Left ventricle myocardium superior (tissue), 1 donor: ENCODE measurements at regions not wholly inside any gene's neighbourhood (a gene's known extent, or its start where the extent isn't known, plus 50 kb on each side); places are given as distances from the start of the nearest gene placed in this dataset.
"Not testable (repeated sequence)": the region's sequence is repeated elsewhere in the genome, so short reads cannot be mapped to it uniquely, and the experiment has no call there.

Source experiments
- ATAC-seq: fragments of 200-7000 bp; cut with Tn5 transposase; one replicate; pipeline ENCODE4 v1.9.1; 2020; ENCODE audit warnings: mild to moderate bottlenecking, moderate library complexity
- DNase-seq: peaks from one replicate; pipeline ENCODE4 v3.0.0-alpha.2; 2020
- intact Hi-C: fragments of 100-400 bp; cut with micrococcal nuclease; formaldehyde crosslinking; loops from one replicate; pipeline ENCODE4 v1.11.0; 2022
- donor health status: DM: no; HTN: yes; CAD: no; lungs with severe emphysema.

DNA sequence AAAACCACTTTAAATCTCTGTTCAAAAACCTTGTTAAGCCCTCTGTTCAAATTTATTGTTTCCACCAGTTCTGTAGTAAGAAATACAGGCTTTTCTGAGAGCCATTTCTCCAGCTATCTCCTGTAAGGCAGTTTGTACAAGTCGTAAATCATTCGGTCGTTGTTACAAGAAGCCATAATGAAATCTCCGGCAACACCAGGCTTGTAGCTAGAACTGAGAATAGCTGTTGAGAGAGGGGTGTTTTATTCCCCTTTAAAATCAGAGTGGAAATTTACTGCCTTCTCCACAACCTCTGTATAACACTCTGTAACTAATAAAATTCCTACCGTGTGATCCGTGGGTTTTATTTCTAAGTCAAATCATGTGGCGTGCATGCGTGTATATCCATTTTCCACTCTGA lies 335.8 kb upstream of the KAZN start:
- no peak for ATAC-seq
- intact Hi-C loops: no loop called here
- DNase-seq: no peak

GRCh38 chr1:14263225-14263624 lies 335.3 kb upstream of the KAZN start:
- intact Hi-C loops: no loop called here
- DNase-seq (no peak), ATAC-seq (no peak)

GRCh38 chr1:14263671-14264070 lies 334.8 kb upstream of the KAZN start:
- intact Hi-C loops: no loop called here
- no peak for DNase-seq
- ATAC-seq: no peak

DNA sequence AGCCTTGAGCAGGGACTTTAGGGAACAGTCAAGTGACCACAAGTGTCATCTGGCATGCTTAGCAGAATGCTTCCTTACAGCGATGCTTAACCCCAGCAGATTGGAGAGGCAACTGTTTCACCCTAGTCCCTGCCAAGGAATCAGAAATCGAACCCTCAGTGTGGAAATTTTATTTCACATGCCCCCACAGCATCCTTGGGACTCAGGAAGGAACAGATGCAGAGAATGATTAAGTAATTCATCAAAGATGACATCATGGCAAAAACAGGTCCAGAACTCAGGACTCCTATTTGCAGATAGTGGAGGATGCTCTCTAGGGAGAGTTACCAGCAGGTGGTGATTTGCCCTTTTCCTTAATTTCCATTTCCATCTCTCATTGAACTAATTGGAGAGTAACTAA lies 333.0 kb upstream of the KAZN start:
- intact Hi-C loops: no loop called here
- no peak for ATAC-seq
- no peak for DNase-seq

GRCh38 chr1:14267991-14268390 lies 330.5 kb upstream of the KAZN start:
- no peak for ATAC-seq
- intact Hi-C loops: no loop called here
- DNase-seq: no peak

DNA sequence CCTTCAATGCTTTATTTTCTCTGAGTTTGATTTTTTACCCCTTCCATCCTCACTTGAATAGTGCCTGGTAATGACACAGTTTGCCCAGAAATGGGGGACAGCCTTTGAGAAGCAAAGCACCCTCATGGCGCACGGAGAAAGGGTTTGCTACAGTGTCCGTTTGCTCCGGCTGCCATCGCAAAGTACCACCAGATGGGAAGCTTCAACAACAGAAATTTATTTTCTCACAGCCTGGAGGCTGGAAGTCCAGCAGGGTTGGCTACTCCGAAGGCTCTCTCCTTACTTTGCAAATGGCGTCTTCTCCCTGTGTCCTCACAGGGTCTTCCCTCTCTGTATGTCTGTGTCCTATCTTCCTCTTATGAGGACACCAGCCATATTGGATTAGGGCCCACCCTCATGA lies 327.7 kb upstream of the KAZN start:
- DNase-seq (no peak), ATAC-seq (no peak)
- intact Hi-C loops: no loop called here

DNA sequence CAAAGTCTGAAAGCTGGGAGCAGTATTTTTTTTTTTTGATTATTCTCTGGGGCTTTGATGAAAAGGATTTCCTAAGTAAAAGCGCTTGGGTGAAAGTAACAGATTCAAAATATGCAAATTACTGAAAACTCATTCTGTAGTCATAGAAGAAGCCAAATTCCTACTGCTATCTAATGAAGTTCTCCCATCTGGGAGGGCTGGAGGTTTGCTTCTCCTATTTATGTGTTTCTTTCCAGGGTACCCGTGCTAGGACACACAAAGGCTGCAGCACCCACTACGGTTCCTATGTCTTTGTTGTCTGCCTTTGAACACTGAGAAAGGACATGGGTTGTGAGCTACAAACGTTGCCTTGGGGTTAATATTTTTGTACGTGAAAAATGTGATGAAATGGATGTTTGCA lies 324.7 kb upstream of the KAZN start:
- intact Hi-C loops: no loop called here
- DNase-seq: no peak
- no peak for ATAC-seq

DNA sequence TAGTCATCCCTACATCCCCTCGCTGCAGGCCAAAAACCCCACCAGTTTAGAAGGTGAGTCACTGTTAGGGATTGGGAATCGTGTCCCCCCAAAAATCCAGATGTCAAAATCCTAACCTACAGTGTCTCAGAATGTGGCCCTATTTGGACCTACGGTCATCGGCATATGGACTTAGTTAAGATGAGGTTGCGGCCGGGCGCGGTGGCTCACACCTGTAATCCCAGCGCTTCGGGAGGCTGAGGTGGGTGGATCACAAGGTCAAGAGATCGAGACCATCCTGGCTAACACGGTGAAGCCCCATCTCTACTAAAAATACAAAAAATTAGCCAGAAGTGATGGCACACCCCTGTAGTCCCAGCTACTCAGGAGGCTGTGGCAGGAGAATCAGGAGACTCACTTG lies 318.6 kb upstream of the KAZN start:
- DNase-seq, intact Hi-C loops, ATAC-seq: not testable (repeated sequence)

GRCh38 chr1:14280909-14281308 lies 317.6 kb upstream of the KAZN start:
- no peak for DNase-seq
- no peak for ATAC-seq
- intact Hi-C loops: no loop called here

DNA sequence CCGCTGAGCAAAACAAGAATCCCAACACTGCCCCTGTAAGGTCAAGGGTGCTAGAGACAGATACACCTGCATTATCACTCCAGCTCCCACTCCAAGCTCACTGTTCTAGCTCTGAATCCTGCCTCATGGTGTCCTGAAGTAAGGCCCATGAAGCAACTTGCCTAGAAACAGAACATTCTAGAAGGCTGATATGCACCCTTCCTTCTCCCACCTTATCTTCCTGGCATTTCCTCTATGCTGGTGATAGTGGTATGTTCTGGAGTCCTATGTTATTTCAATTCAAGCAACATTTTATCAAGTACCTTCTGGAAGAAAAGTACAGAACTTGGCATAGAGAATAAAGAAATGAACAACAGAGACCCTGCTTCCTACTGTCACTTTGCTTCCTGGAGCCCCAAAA lies 317.1 kb upstream of the KAZN start:
- no peak for DNase-seq
- intact Hi-C loops: no loop called here
- no peak for ATAC-seq

DNA sequence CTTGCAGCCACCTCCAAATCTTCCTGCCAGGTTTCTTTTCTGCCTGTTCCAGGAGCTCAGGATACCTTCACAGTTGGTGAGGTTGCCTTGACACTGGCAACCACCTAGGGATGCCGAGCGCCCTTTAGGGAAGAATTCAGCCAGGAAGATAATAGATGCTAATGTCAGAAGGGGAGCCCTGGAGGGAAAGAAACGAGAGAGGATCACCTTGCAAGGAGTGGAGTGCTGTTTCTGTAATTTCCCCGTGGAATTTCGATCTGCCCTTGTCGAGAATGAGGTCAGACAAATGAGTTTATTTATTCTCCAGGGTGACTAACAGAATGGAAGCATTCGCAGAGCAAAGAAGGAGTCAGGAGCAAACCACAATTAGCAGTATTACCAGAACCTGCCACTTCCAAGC lies 315.8 kb upstream of the KAZN start:
- intact Hi-C loops: no loop called here
- ATAC-seq (no peak), DNase-seq (no peak)

- intact Hi-C loops: no loop called here
- ATAC-seq: no peak
These were observed 313.2 kb upstream of the KAZN start for GRCh38 chr1:14285238-14285637.

GRCh38 chr1:14291182-14291581 lies 307.3 kb upstream of the KAZN start:
- intact Hi-C loops, ATAC-seq, DNase-seq: not testable (repeated sequence)

More at GRCh38 chr1:14285238-14285637, 313.2 kb upstream of the KAZN start:
- no peak for DNase-seq

- ATAC-seq: no peak
- DNase-seq: no peak
- intact Hi-C loops: no loop called here
These were observed 306.0 kb upstream of the KAZN start for GRCh38 chr1:14292520-14292919.

DNA sequence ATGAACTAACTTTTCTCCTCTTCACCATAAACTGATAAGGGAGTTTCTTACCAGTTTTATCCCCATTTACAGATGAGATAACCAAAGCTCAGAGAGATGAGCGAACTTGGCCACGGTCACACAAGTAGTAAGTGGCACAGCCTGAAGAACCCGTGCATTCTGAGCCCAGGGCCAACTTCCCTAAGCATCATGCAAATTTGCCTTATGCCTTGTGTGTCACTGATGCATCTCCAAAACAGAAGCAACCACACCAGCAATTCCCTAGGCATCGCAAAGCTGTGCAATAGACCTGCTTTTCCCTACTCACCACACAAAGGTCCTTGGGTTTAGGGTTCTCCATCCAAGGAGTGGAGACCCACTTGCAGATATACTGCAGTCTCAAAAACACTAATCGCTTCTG lies 304.5 kb upstream of the KAZN start:
- DNase-seq (no peak), ATAC-seq (no peak)
- intact Hi-C loops: no loop called here

DNA sequence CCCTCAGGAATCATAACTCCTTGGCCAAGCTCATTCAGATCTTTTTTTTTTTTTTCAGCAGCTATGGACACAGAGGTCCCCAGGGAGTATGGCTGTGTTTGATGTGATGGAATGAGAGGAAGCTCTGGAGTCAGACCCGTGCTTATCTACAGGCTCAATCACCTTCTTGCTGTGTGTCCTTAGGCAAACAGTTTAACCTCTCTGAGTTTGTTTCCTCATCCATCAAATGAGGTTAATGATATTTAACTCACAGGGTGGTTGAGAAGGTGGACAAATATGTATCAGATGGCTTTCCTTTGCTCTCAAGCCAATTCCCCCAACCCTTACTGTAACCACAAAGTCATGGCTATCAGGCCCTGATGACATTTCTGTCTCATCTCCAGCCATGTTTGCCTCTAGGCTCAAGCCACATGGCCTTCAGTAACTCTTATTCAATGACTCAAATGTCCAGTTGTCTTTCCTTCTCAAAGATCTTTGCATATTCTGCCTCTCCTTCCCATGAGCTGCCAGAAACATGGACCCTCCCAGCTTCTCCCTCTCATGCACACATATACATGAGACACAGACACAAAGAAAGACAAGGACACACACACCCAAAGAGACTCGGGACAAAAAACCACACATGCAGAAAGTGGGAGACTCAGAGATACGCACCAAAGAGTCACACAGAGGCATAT lies 303.5 kb upstream of the KAZN start:
- intact Hi-C loops: no loop called here
- ATAC-seq (no peak), DNase-seq (no peak)

- intact Hi-C loops: no loop called here
- no peak for ATAC-seq
These were observed 301.7 kb upstream of the KAZN start for GRCh38 chr1:14296795-14297194.

DNA sequence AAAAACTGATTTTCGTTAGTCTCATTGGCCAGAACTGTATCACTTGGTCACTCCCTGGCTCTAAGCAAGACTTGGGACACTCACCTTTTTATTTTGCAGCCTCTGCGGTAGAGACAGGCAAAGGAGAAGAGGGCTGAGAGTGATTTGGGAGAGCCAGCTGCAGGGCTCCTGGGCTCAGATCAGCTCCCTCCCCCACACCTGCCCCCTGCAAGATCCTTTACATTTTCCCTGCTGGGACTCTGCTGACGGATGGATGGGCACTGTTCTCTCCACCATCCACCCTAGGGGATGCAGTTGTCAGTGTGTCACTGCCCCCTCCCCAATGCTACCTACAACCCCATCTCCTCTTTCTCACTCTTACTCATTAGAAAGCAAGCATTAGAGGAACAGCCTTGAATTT lies 301.1 kb upstream of the KAZN start:
- ATAC-seq (no peak), DNase-seq (no peak)
- intact Hi-C loops: no loop called here

More at GRCh38 chr1:14296795-14297194, 301.7 kb upstream of the KAZN start:
- no peak for DNase-seq

DNA sequence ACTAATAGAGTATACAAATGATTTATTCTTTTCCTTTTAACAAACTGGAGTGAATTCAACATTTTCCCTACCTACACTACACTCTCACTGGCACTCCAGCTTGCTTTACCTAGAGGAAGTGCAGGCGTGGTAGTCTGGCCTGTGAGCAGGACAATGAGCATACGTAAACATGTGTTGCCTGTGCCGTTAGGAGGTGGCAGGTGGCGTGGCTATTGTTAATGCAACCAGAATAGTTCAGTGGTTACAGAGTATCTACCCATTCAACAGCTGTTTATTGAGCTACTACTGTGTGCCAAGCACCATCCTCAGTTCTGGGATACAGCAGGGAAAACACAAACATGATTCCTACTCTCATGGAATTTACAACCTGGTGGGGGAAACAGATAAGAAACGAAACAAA lies 299.7 kb upstream of the KAZN start:
- DNase-seq (no peak), ATAC-seq (no peak)
- intact Hi-C loops: no loop called here

GRCh38 chr1:14300991-14301703 lies 297.3 kb upstream of the KAZN start:
- intact Hi-C loops: no loop called here
- ATAC-seq (peak; percentile 52), DNase-seq (peak; percentile 76)

DNA sequence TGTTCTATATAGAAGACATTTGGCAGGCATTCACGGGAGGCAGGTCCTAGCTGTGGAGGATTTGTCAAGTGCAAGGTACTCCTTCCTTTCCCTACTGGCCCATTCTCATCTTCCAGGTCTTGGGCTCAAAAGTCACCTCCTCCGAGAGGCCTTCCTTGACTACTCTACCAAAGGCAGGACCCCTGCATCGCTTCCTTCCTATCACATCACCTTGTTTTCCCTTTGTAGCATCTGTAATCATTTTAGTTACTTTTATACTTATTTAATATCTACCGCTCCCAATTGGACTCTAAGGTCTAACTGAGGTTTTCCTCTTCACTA lies 296.8 kb upstream of the KAZN start:
- intact Hi-C loops: no loop called here
- ATAC-seq: no peak
- no peak for DNase-seq
